ENCODE measurements at regions not wholly inside any gene's neighbourhood (a gene's known extent, or its start where the extent isn't known, plus 50 kb on each side); places are given as distances from the start of the nearest gene placed in this dataset.
A peak's percentile ranks its signal among the peaks of the same experiment; 100 is the strongest.

DNA sequence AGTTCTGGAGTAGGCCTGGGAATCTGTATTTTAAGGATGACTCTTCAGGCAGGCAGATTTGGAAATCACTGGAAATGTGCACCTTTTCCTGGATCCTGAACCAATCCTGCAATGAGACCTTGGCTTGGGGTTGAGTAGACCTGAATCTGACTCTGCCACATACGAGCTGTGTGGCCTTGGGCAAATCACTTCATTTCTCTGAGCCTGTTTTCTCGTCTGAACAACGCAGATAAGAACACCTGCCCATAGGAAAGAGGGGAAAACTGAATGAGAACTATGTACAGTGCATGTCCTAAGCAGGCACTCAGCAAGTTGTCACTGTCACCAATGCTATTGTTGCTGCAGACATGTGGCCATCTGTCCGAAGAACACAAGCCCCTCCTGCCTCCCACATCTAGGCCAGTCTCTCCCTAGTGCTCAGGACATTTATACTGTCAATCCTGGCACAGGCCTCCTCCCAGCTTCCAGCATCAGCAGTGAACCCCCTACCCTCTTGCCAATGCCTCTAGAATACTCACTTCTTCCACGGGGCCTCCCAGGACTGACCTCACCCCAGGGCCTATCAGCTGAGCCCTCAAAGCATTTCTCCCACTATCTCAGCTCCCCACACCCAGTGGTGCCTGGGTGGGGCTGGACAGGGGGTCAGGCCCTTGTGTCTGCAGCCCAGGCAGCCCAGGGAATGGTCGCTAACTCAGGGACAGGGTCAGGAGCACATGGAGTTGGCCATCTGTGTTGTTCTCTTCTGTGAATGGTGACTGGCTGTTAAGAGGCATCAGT, 88.8 kb upstream of the ZBTB40 start:
- DNase-seq, result peak in 1 of 2 experiments; percentile 7

GRCh38 chr1:22363403-22364325, 88.0 kb upstream of the ZBTB40 start:
- DNase-seq, result no peak

DNA sequence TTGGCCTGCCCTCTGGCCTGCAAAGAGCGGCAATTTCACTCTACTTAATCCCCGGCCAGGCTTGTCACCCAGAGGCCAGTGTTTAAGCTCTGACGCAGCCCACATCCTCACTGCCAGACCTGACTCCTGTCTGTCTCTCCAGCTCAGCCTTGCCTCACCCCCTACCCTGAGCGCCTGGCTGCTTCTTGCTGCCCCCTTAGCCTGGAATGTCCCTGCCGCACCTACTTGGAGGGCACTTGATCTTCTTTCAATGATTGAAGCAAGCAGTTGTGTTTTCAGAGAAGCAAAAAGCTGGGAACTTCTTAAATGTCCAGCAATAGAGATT, 87.4 kb upstream of the ZBTB40 start:
- DNase-seq, result no peak

DNA sequence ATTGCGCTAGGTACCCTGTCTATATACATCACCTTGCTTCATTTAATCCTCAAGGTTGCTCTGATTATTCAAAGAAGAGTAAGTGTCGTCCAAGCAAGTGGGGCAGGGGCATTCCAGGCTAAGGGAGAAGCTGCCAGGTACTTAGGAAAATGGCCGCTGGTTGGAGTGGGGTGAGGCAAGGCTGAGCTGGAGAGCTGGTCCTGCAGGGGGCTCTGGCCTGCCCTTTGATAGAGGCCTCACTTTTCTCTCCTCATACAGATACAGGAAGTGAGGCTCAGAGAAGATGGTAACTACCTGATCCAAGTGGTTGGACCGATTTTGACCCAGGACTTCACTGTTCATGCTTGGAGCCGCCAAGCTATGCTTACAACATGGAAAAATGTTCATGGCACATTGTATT, 86.9 kb upstream of the ZBTB40 start:
- DNase-seq, result no peak

- no peak for DNase-seq
Observed at GRCh38 chr1:22365331-22366295, 86.0 kb upstream of the ZBTB40 start.

DNA sequence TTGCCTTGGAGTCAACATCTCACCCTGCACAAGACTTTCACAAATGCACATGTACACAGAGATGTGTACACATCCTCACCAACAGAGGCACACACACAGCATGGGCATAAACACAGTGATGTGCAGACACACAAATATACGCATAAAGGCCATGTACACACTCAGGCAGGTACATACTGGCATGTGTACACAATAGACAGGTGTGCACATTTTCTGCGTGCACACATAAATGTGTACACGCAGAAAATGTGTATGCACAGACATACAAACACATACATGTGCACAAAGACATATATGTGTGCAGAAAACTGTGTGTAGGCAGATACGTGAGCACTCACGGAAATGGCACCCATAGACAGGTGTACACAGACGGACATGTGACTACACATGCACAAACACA, 85.3 kb upstream of the ZBTB40 start:
- no peak for DNase-seq

DNA sequence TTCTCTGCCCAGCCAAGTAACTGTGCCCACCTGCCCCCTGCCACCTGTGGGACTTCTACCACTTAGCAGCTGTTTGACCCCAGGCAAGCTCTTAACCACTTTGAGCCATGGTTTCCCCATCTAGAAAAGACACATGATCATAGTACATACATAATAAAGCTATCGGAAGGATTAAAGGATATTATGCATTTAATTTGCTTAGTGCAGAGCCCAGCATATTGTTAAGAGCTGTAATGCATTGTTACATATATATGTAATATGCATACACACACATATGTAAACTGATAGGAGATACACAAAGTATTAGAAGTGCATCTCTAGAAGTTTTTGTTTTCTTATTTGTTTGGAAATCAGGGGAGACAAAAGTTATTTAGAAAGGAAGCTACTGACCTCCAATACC, 83.5 kb upstream of the ZBTB40 start:
- DNase-seq, result no peak

DNA sequence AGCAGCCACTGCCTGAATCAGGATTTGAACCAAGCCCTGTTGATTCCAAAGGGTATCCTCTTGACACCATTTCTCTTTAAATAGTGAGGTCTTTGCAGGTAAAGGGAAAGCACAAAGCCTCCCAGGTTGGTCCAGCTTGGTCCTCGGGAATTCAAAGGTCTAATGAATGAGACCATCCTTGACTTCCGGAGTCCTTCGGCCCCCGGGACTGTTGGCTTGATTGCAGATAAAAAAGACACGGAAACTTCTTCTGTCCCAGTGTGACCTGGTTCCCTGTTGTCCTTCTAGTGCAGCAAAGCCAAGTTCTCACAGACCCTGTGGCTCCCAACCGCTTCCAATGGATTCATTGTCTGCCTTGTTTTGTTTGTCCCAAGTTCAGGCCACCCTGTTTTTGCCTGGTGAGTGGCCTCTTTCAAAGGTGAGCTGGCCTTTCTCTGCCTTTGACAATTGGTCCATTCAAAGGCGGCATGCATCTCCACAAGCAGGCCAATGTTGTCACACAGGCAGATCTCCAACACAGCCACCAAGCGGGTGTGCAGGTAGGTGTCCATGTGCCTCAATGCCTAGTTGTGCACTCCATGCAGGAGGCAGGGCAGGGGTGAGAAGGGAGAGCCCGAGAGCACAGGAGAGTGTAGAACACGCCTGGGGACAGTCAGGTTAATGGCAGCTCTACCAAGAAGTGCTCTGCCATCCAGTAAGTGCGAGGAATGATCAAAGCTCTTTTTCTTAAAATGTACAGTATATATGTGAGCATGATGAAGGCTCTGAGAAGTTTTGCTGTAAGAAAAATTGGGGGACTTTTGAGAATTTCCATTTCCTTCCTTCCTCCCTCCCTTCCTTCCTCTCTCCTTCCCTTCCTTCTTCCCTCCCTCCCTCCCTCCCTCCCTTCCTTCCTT, 82.1 kb upstream of the ZBTB40 start:
- no peak for DNase-seq

GRCh38 chr1:22370190-22370498, 81.5 kb upstream of the ZBTB40 start:
- DNase-seq, result no peak

DNA sequence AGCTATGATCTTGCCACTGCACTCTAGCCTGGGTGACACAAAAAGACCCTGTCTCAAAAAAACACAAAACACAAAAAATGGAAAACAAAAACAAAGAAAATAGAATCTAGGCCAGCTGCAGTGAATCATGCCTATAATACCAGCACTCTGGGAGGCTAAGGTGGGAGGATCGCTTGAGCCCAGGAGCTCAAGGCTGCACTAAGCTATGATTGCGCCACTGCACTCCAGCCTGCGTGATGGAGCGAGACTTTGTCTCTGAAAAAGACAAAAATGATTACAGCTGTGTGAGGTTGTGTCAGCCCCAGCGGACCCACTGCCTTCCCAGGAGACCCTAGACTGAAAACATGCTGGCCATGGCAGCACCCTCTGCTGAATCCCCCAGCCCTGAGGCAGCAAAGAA, 80.2 kb upstream of the ZBTB40 start:
- DNase-seq, result no peak

- no peak for DNase-seq
Observed at GRCh38 chr1:22373252-22373651, 78.4 kb upstream of the ZBTB40 start.

DNA sequence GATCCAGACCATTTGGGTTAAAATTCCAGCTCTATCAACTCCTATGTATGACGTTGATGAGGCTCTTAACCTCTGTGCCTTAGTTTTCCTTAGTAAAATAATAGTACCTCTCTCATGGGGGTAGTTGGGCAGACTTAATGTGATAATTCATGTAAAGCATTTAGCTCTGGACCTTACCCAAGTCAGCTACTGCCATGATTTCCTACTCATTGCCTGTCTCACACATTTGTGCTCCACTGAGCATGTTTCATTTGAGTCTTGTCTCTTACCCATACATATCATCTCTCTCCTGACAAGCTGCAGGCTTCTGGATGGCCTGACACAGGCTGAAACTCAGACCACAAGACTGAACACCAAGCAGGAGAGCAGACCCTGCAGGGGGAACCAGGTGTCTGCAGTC, 77.7 kb upstream of the ZBTB40 start:
- no peak for DNase-seq

- DNase-seq, result no peak
Observed at GRCh38 chr1:22375601-22376000, 76.0 kb upstream of the ZBTB40 start.

DNA sequence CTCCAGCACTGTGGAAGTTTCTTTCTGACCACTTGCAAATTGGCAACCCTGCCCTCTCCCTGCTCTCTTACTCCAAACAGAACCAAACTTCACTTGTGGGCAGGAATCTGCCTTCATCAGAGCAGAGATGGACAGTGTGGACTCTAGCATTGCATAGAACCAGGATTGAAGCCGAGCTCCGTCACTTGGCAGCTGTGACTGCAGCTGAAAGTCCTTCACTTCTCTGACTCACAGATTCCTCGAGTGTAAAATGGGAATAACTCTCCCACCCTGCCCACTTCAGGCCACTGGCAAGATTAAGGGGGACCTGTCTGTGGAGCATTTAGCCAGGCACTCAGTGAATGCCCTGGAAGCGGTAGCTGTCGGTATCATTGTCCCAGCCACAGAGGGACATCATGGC, 75.7 kb upstream of the ZBTB40 start:
- DNase-seq, result no peak

DNA sequence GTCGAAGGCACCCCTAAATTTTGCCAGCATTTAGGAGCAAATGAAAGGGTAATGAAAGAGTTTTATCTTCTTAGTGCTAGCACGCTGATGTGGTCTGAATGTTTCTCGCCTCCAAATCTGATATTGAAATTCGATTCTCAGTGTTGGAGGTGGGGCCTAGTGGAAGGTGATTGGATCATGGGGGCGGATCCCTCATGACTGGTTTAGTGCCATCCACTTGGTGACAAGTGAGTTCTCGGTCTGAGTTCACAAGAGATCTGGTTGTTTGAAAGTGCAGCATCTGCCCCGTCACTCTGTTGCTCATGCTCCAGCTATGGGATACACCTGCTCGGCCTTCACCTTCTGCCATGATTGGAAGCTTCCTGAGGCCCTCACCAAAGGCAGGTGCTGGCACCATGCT, 75.1 kb upstream of the ZBTB40 start:
- DNase-seq, result no peak

GRCh38 chr1:22376976-22377375, 74.7 kb upstream of the ZBTB40 start:
- no peak for DNase-seq

- DNase-seq, result no peak
Observed at GRCh38 chr1:22379566-22379965, 72.1 kb upstream of the ZBTB40 start.

- DNase-seq, result no peak
Observed at GRCh38 chr1:22380024-22380785, 71.4 kb upstream of the ZBTB40 start.

- DNase-seq, result no peak
Observed at GRCh38 chr1:22383526-22384294, 67.9 kb upstream of the ZBTB40 start.

- DNase-seq, result no peak
Observed at GRCh38 chr1:22385537-22385936, 66.1 kb upstream of the ZBTB40 start.

DNA sequence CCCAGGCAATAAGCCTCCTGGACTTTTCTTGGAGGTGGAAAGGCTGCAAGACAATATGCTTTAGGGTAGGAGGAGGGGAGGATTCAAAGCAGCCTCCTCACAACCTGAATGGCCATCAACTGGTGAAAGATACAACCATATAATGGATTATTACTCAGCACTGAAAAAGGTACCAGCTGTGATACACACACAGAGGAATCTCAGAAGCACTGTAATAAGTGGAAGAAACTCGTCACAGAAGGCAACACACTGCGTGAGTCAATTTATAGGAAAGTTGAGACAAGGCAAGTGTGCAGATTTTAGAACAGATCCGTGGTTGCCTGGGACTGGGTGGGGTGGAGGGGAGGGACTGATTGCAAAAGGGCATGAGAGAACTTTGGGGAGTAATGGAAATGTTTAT, 64.9 kb upstream of the ZBTB40 start:
- DNase-seq, result no peak
